ENCODE measurements at regions not wholly inside any gene's neighbourhood (a gene's known extent, or its start where the extent isn't known, plus 50 kb on each side); places are given as distances from the start of the nearest gene placed in this dataset.
"Not testable (repeated sequence)": the region's sequence is repeated elsewhere in the genome, so short reads cannot be mapped to it uniquely, and the experiment has no call there.

DNA sequence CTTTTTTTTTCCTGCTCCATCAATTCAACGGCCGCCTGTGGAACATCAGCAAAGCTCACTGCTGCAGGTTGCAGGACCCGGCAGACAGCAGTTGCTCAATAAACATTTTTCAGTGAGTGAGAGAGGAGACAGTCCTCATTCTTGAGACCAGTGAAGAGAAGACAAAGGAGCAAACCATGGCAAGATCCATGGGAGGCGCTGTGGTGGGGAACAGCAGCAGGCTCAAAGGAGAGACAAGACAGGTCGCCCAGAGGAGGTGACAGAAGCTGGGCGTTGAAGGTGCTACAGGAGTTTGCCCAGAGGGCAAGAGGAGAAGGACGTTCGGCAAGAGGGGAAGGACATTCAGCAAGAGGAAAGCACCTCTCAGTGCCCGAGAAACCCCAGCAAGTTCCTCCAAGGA, 74.5 kb upstream of the FGFR2 start:
- no peak overlapping the region for H2AFZ ChIP-seq (ENCODE audit: low read depth, low read length)
- H3K4me3 ChIP-seq (ENCODE audit: low read length) = no peak overlapping the region
- H3K9me3 ChIP-seq (ENCODE audit: insufficient read depth, low read length) = no peaks in the 10 kb centered on the region
- H3K4me1 ChIP-seq (ENCODE audit: low read length) = no peaks in the 10 kb centered on the region
- no peaks in the 10 kb centered on the region for H3K79me2 ChIP-seq (ENCODE audit: low read length)
- no peaks in the 10 kb centered on the region for H3K36me3 ChIP-seq (replicated peaks; ENCODE audit: low read depth, low read length)
- no peak overlapping the region for H3K9ac ChIP-seq (ENCODE audit: low read length)
- no peaks in the 10 kb centered on the region for H3K27me3 ChIP-seq (ENCODE audit: low read depth, low read length)
- TF ChIP-seq, protein P1, sequence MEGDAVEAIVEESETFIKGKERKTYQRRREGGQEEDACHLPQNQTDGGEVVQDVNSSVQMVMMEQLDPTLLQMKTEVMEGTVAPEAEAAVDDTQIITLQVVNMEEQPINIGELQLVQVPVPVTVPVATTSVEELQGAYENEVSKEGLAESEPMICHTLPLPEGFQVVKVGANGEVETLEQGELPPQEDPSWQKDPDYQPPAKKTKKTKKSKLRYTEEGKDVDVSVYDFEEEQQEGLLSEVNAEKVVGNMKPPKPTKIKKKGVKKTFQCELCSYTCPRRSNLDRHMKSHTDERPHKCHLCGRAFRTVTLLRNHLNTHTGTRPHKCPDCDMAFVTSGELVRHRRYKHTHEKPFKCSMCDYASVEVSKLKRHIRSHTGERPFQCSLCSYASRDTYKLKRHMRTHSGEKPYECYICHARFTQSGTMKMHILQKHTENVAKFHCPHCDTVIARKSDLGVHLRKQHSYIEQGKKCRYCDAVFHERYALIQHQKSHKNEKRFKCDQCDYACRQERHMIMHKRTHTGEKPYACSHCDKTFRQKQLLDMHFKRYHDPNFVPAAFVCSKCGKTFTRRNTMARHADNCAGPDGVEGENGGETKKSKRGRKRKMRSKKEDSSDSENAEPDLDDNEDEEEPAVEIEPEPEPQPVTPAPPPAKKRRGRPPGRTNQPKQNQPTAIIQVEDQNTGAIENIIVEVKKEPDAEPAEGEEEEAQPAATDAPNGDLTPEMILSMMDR (IDR thresholded peaks at IDR 0.05; ENCODE audit: low read depth, low read length) = no peak
- no peak for TF ChIP-seq EZH2phosphoT487 (IDR thresholded peaks at IDR 0.05; ENCODE audit: low read depth)
- H3K27ac ChIP-seq (ENCODE audit: low read length) = no peak overlapping the region
- no peak overlapping the region for H3K4me2 ChIP-seq (ENCODE audit: low read length)
- no peaks in the 10 kb centered on the region for H4K20me1 ChIP-seq (ENCODE audit: insufficient read depth, low read length)

DNA sequence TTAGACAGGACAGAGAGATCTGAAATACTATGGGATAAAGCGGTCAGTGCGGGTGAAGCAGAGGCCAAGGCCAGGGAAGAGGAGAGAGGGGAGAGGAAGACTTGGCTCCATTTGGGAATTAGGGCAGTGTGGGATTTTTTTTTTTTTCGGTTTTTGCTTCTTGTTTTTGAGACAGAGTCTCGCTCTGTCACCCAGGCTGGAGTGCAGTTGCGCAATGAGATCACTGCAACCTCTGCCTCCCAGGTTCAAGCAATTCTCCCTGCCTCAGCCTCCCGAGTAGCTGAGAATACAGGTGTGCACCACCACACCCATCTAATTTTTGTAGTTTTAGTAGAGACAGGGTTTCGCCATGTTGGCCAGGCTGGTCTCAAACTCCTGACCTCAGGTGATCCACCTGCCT, 71.6 kb upstream of the FGFR2 start:
- H4K20me1 ChIP-seq (ENCODE audit: insufficient read depth, low read length); H3K9me3 ChIP-seq (ENCODE audit: insufficient read depth, low read length): not testable (repeated sequence)

DNA sequence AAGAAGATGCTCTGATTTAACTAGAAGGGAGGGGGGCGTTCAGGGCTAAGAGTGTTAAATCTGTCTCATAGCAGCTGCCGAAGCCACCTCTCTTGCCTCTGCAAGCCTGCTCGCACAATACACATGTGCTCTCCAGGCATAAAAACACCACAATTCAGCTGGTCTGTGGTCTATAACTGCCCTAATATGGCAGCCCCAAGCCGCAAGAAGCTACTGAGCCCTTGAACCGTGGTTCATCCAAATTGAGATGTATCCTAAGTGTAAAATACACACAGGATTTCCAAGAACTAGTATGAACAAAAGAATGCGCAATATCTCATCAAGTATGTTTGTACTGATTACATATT, 70.8 kb upstream of the FGFR2 start:
- no peaks in the 10 kb centered on the region for H3K9me3 ChIP-seq (ENCODE audit: insufficient read depth, low read length)
- H3K27me3 ChIP-seq (ENCODE audit: low read depth, low read length) = no peaks in the 10 kb centered on the region
- no peaks in the 10 kb centered on the region for H4K20me1 ChIP-seq (ENCODE audit: insufficient read depth, low read length)
- H3K4me3 ChIP-seq (ENCODE audit: low read length) = no peak overlapping the region
- H3K4me2 ChIP-seq (ENCODE audit: low read length) = no peak overlapping the region
- TF ChIP-seq, protein P1 (IDR thresholded peaks at IDR 0.05; ENCODE audit: low read depth, low read length) = no peak
- no peak for TF ChIP-seq EZH2phosphoT487 (IDR thresholded peaks at IDR 0.05; ENCODE audit: low read depth)
- no peaks in the 10 kb centered on the region for H3K4me1 ChIP-seq (ENCODE audit: low read length)
- no peak overlapping the region for H3K9ac ChIP-seq (ENCODE audit: low read length)
- no peak overlapping the region for H2AFZ ChIP-seq (ENCODE audit: low read depth, low read length)
- no peak overlapping the region for H3K27ac ChIP-seq (ENCODE audit: low read length)
- H3K79me2 ChIP-seq (ENCODE audit: low read length) = no peaks in the 10 kb centered on the region
- H3K36me3 ChIP-seq (replicated peaks; ENCODE audit: low read depth, low read length) = no peaks in the 10 kb centered on the region

More for the DNA sequence above, 71.6 kb upstream of the FGFR2 start:
- H3K4me3 ChIP-seq (ENCODE audit: low read length); H3K9ac ChIP-seq (ENCODE audit: low read length); H2AFZ ChIP-seq (ENCODE audit: low read depth, low read length); H3K4me1 ChIP-seq (ENCODE audit: low read length); H3K27me3 ChIP-seq (ENCODE audit: low read depth, low read length); H3K36me3 ChIP-seq (replicated peaks; ENCODE audit: low read depth, low read length); H3K79me2 ChIP-seq (ENCODE audit: low read length); H3K4me2 ChIP-seq (ENCODE audit: low read length); H3K27ac ChIP-seq (ENCODE audit: low read length): not testable (repeated sequence)

DNA sequence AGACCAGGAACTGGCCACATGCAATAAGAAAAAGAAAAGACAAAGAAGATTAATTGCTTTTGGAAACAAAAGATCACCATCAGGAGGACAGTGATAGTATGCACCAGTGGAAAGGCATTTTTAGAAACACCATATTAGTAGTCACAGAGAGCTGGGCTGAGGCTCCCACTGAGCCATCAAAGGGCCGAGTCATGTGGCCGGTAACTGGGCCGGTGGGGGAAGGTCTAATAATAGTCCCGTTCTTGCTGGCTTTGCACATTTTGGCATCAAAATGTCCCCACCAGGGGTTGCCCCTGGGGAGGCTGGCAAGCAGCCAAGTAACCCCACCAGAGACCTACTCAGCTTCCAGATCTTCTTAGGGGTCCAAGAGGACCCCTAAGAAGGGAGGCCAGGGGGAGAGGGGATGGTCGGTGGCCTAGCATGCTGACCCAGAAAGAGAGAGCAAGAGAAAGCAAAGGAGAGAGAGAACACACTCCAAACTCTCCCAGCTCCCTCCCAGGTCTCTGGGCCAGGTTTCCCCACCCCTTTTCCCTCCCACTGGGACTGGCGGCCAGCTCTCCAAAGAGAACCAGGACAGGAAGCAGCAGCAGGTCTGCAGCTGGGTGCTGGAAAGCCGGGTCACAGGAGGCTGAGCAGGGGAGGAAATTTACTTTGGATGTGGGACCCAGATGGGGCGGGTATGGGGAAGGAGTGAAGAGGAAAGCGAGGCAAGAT, 70.2 kb upstream of the FGFR2 start:
- Histone ChIP-seq H3K9me3 (ENCODE audit: insufficient read depth, low read length) (no peaks in the 10 kb centered on the region), H3K4me3 (ENCODE audit: low read length) (no peak overlapping the region), H3K36me3 (replicated peaks; ENCODE audit: low read depth, low read length) (no peaks in the 10 kb centered on the region), H3K79me2 (ENCODE audit: low read length) (no peaks in the 10 kb centered on the region), H4K20me1 (ENCODE audit: insufficient read depth, low read length) (no peaks in the 10 kb centered on the region), H3K4me1 (ENCODE audit: low read length) (no peaks in the 10 kb centered on the region), H3K27ac (ENCODE audit: low read length) (no peak overlapping the region), H3K4me2 (ENCODE audit: low read length) (no peak overlapping the region), H3K9ac (ENCODE audit: low read length) (no peak overlapping the region), H2AFZ (ENCODE audit: low read depth, low read length) (no peak overlapping the region), H3K27me3 (ENCODE audit: low read depth, low read length) (no peaks in the 10 kb centered on the region)
- no peak for TF ChIP-seq EZH2phosphoT487 (IDR thresholded peaks at IDR 0.05; ENCODE audit: low read depth)
- TF ChIP-seq, protein P1 (IDR thresholded peaks at IDR 0.05; ENCODE audit: low read depth, low read length) = no peak

Measured in OCI-LY3 (cell line).